Psoas muscle (tissue), 7 donors: ENCODE measurements at regions not wholly inside any gene's neighbourhood (a gene's known extent, or its start where the extent isn't known, plus 50 kb on each side); places are given as distances from the start of the nearest gene placed in this dataset.

Source experiments
- ATAC-seq, 4 donors: fragments of 200-7000 bp; cut with Tn5 transposase; one replicate each; pipeline ENCODE4 v1.9.1; 2020; ENCODE audit warnings: moderate library complexity in 3 of 4, mild to moderate bottlenecking in 2 of 4
- DNase-seq, 2 donors: peaks; one replicate each; pipeline ENCODE4 v3.0.0-alpha.2; 2020
- H3K27ac ChIP-seq: fragments of 200-600 bp; one replicate; pipeline ENCODE4 v1.8.0; 2022
- H3K27me3 ChIP-seq, 3 donors: fragments of 200-600 bp in 1 of 3; one replicate each; pipeline versions ENCODE4 v1.6.1 to v1.8.0; 2013 to 2022; ENCODE audit warnings: low read length in 2 of 3, mild to moderate bottlenecking in 2 of 3, moderate library complexity in 1 of 3; ENCODE audit not compliant: insufficient read depth in 3 of 3
- H3K36me3 ChIP-seq, 2 donors: fragments of 200-600 bp in 1 of 2; one replicate each; pipeline versions ENCODE4 v1.6.1 to v1.8.0; 2013 to 2022; ENCODE audit warnings: low read depth in 1 of 2, mild to moderate bottlenecking in 1 of 2, moderate library complexity in 1 of 2; ENCODE audit not compliant: insufficient read depth in 1 of 2
- H3K4me1 ChIP-seq: fragments of 200-600 bp; one replicate; pipeline ENCODE4 v1.8.0; 2022
- H3K4me3 ChIP-seq: fragments of 200-600 bp; one replicate; pipeline ENCODE4 v1.8.0; 2022; ENCODE audit warnings: mild to moderate bottlenecking
- H3K9me3 ChIP-seq: fragments of 200-600 bp; one replicate; pipeline ENCODE4 v1.8.0; 2022
- WGBS, 3 donors: extraction: QIAGEN DNeasy Blood & Tissue Kit; methylation state at CpG; one replicate each; pipeline versions ENCODE4 v1.1.6 to v1.1.7; 2013; 5-methylcytosine and 5-hydroxymethylcytosine counted together
- intact Hi-C, 2 donors: fragments of 100-400 bp; cut with DNase I; formaldehyde crosslinking; loops; one replicate each; pipeline versions ENCODE4 v1.11.0 to v1.14.2; 2022
- TF ChIP-seq, protein P1 (sequence below): fragments of 200-600 bp; IDR thresholded peaks from one replicate; pipeline ENCODE4 v1.8.0; 2022; ENCODE audit warnings: antibody characterized with exemption
- donor health status: healthy with polysubstance abuse.
- donor health status: DM: no; HTN: no; CAD: no; lungs with moderate emphysema.
- donor health status: Bipolar disorder and iron deficiency.
- donor health status: healthy.
- donor health status: DM: yes; HTN: yes; CAD: no.
- donor health status: DM: no; HTN: no; CAD: no.
- donor health status: DM: yes; HTN: yes; CAD: no.

DNA sequence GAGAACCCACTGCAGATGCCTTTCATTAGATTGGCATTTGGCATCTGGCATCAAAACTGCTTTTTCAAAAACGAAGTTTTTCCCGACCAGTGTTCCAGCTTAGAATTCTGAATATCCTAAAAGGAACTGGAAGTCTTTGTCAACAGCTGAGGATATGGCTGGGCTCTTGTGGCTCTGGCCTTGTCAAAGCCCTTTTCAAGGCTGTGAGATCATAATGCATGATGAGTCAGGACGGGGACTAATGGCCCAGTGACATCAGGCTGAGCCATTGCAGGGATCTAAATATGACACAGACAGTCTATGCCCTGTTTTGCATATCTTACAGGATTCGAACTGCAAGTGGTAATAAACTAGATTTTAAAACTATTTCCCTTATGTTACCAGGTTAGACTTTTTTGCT lies 306.4 kb downstream of the PTTG2 start:
- DNase-seq (no peak), ATAC-seq (peak; percentile 84 to 98 (median 92))
- Histone ChIP-seq H3K4me1 (peaks cover 4% of the 10 kb centered on the region), H3K27ac (peak overlapping the region; percentile 64), H3K9me3 (no peaks in the 10 kb centered on the region), H3K27me3 (no peaks in the 10 kb centered on the region), H3K36me3 (no peaks in the 10 kb centered on the region), H3K4me3 (no peak overlapping the region)
- intact Hi-C loops: no loop called here
- 40 to 60% (median 44%) methylated on average over 4 of the region's 4 CpGs for WGBS, 3 donors
- TF ChIP-seq, protein P1, sequence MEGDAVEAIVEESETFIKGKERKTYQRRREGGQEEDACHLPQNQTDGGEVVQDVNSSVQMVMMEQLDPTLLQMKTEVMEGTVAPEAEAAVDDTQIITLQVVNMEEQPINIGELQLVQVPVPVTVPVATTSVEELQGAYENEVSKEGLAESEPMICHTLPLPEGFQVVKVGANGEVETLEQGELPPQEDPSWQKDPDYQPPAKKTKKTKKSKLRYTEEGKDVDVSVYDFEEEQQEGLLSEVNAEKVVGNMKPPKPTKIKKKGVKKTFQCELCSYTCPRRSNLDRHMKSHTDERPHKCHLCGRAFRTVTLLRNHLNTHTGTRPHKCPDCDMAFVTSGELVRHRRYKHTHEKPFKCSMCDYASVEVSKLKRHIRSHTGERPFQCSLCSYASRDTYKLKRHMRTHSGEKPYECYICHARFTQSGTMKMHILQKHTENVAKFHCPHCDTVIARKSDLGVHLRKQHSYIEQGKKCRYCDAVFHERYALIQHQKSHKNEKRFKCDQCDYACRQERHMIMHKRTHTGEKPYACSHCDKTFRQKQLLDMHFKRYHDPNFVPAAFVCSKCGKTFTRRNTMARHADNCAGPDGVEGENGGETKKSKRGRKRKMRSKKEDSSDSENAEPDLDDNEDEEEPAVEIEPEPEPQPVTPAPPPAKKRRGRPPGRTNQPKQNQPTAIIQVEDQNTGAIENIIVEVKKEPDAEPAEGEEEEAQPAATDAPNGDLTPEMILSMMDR: no peak

DNA sequence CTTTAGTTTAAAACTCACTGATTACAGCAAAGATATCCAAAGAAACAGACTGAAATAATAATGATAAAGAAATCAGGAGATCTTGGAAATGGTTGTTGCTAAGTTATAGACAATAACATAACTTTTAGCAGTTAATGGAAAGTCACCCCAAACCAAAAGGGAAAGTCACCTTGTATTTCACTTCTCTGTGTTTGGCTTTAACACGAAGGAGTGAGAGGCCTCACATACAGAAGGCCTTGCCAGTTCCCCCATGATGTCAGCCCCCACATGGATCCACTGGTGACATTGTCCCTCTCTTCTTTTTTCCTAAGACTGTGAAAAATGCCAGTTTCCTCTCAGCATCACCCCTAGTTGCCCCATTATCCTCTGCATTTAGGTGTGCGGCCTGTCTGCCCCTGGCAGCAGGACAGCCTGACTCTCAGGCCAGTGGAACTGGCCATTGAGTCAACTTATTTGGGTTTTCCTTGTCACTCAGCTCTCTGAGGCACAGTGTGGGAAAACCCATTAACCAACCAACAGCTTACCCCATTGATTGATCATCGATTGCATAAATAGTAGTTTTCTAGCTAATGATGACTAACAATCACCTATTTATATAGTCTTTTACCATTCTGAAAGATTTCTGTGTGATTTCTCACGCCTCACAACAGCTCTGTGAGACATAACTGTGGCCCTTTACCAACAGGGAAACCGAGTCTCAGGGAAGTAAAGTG lies 308.1 kb downstream of the PTTG2 start:
- intact Hi-C loops: no loop called here
- no peaks in the 10 kb centered on the region for H3K27me3 ChIP-seq
- no peak for DNase-seq
- WGBS, 3 donors: 90 to 95% (median 93%) methylated on average over 5 of the region's 5 CpGs
- ATAC-seq: no peak
- TF ChIP-seq, protein P1: no peak
- peaks cover 4% of the 10 kb centered on the region for H3K4me1 ChIP-seq
- H3K9me3 ChIP-seq: no peaks in the 10 kb centered on the region
- H3K27ac ChIP-seq: no peak overlapping the region
- no peaks in the 10 kb centered on the region for H3K36me3 ChIP-seq
- H3K4me3 ChIP-seq: no peak overlapping the region

- DNase-seq (no peak), ATAC-seq (no peak)
- TF ChIP-seq, protein P1: no peak
- intact Hi-C loops: no loop called here
- Histone ChIP-seq H3K27ac (no peak overlapping the region), H3K36me3 (no peaks in the 10 kb centered on the region), H3K9me3 (no peaks in the 10 kb centered on the region), H3K4me1 (peaks cover 4% of the 10 kb centered on the region), H3K27me3 (no peaks in the 10 kb centered on the region), H3K4me3 (no peak overlapping the region)
- WGBS, 3 donors: 70 to 96% (median 89%) methylated on average over 1 of the region's 1 CpG
Measured at GRCh38 chr4:38268837-38269236, 308.6 kb downstream of the PTTG2 start.

DNA sequence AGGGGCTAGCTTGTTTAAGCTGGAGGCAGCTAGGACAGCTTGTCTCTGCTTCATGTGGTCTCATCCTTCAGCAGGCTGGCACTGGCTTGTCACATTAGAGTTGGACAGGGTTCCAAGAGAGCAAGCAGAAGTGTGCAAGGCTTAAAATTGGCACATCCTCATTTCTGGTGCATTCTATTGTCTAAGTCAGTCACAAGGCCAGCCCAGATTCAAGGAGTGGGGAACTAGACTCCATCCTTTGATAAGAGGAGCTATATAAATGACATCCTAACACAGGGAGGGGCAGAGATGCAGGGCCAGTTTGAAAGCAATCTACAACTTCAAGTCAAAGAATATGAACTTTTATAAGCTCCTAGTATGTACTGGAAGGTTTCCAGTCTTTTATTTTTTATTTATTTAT lies 313.2 kb downstream of the PTTG2 start:
- no peaks in the 10 kb centered on the region for H3K4me1 ChIP-seq

More for the DNA sequence above, 313.2 kb downstream of the PTTG2 start:
- H3K27ac ChIP-seq: no peak overlapping the region
- DNase-seq: no peak
- TF ChIP-seq, protein P1: no peak
- no peaks in the 10 kb centered on the region for H3K27me3 ChIP-seq
- intact Hi-C loops: no loop called here
- no peak for ATAC-seq
- H3K9me3 ChIP-seq: no peaks in the 10 kb centered on the region
- H3K36me3 ChIP-seq: no peaks in the 10 kb centered on the region
- H3K4me3 ChIP-seq: no peak overlapping the region
